ENCODE measurements at regions not wholly inside any gene's neighbourhood (a gene's known extent, or its start where the extent isn't known, plus 50 kb on each side); places are given as distances from the start of the nearest gene placed in this dataset.

GRCh38 chr1:29697391-29697780 lies 461.1 kb downstream of the PTPRU start:
- no peaks in the 10 kb centered on the region for H4K20me1 ChIP-seq (ENCODE audit: control insufficient read depth, insufficient read depth)
- H3K4me2 ChIP-seq (ENCODE audit: control insufficient read depth, insufficient read depth) = no peak overlapping the region
- ATAC-seq = no peak
- no peak for DNase-seq (ENCODE audit: low read depth, low spot score)
- RAD21 ChIA-PET (ENCODE audit: unreplicated experiment) = no interaction called here
- CTCF ChIA-PET = no interaction called here
- H3K27me3 ChIP-seq (replicated peaks in 1 of 2; ENCODE audit: control insufficient read depth in 2 of 2, insufficient read depth in 2 of 2, low read length in 1 of 2) = peaks cover 0 to 1% of the 10 kb centered on the region in 2 experiments; a peak in 2 of 4 replicates
- H3K36me3 ChIP-seq (ENCODE audit: control insufficient read depth in 2 of 2, insufficient read depth in 2 of 2, low read length in 1 of 2) = no peaks in the 10 kb centered on the region
- POLR2A ChIA-PET = no interaction called here
- 43% methylated on average over 10 of the region's 10 CpGs for WGBS (ENCODE audit: insufficient coverage, insufficient replicate concordance, low lambda C conversion rate, missing lambda C conversion rate)
- no TSS peak for BruUV-seq (replicated peaks)
- FAIRE-seq = no peak
- no peak overlapping the region for H3K4me3 ChIP-seq
- H3K27ac ChIP-seq (ENCODE audit: control insufficient read depth, insufficient read depth) = no peak overlapping the region
- no peaks in the 10 kb centered on the region for H3K79me2 ChIP-seq (ENCODE audit: control insufficient read depth, insufficient read depth, low read length)
- in situ Hi-C loops (cut with MboI) = no loop called here
- intact Hi-C loops (cut with micrococcal nuclease; ENCODE audit: unreplicated experiment) = no loop called here
- H2AFZ ChIP-seq (ENCODE audit: control insufficient read depth, low read depth, low read length) = no peak overlapping the region
- TF ChIP-seq CBFB (IDR thresholded peaks at IDR 0.05; ENCODE audit: low read depth) (no peak), POLR2AphosphoS2 (IDR thresholded peaks at IDR 0.05; ENCODE audit: low read depth, low read length) (no peak), ZNF622 (IDR thresholded peaks at IDR 0.05) (no peak), ZNF592 (IDR thresholded peaks at IDR 0.05) (no peak), LARP7 (IDR thresholded peaks at IDR 0.05) (no peak), IKZF2 (IDR thresholded peaks at IDR 0.05) (no peak), RCOR1 (conservative IDR thresholded peaks at IDR 0.05; ENCODE audit: low read depth, low read length) (no peak), RFX5 (IDR thresholded peaks at IDR 0.05; ENCODE audit: low read depth, low read length) (no peak), MAX (IDR thresholded peaks at IDR 0.05; ENCODE audit: low read depth, low read length) (no peak), SMC3 (IDR thresholded peaks at IDR 0.05; ENCODE audit: borderline replicate concordance, low read length) (no peak), HCFC1 (IDR thresholded peaks at IDR 0.05; ENCODE audit: low read length) (no peak), MEF2A (IDR thresholded peaks at IDR 0.05; ENCODE audit: insufficient read depth, low read depth, low read length) (no peak), IRF3 (IDR thresholded peaks at IDR 0.05) (no peak)
- SMC1A ChIA-PET (ENCODE audit: uncharacterized antibody, unreplicated experiment) = no interaction called here
- peaks cover 6% of the 10 kb centered on the region; the same call in 1 of the 2 replicates for H3K4me1 ChIP-seq (ENCODE audit: control insufficient read depth, insufficient read depth, low read length)
- no peaks in the 10 kb centered on the region for H3K9me3 ChIP-seq (replicated peaks; ENCODE audit: control insufficient read depth, insufficient read depth, low read length)
- no peak overlapping the region for H3K9ac ChIP-seq (ENCODE audit: control insufficient read depth, insufficient read depth, low read length)
